SK-N-SH treated with all-trans-retinoic acid at 6 μM for 48 hours (cell line): ENCODE measurements at regions not wholly inside any gene's neighbourhood (a gene's known extent, or its start where the extent isn't known, plus 50 kb on each side); places are given as distances from the start of the nearest gene placed in this dataset.

Experiments used
- ARNTL ChIP-seq: fragments of 450-650 bp; formaldehyde crosslinking; IDR thresholded peaks from 2 replicates; pipeline ENCODE4 v1.5.0; 2020; ENCODE audit warnings: low read depth, mild to moderate bottlenecking, moderate library complexity, borderline replicate concordance
- CSDC2 ChIP-seq: fragments of 250-450 bp; sonication (Bioruptor Pico); IDR thresholded peaks from 2 replicates; pipeline ENCODE4 v1.5.0; 2020; ENCODE audit warnings: mild to moderate bottlenecking, moderate library complexity
- CSRNP3 ChIP-seq: fragments of 250-450 bp; sonication (Bioruptor Pico); IDR thresholded peaks from 2 replicates; pipeline ENCODE4 v1.5.1; 2021; ENCODE audit warnings: mild to moderate bottlenecking, moderate library complexity
- ESRRG ChIP-seq: fragments of 250-450 bp; sonication (Bioruptor Pico); IDR thresholded peaks from 2 replicates; pipeline ENCODE4 v1.6.1; 2021; ENCODE audit warnings: mild to moderate bottlenecking
- ISL1 ChIP-seq: fragments of 250-450 bp; sonication (Bioruptor Pico); IDR thresholded peaks from 2 replicates; pipeline ENCODE4 v2.1.2; 2022; ENCODE audit warnings: mild to moderate bottlenecking, moderate library complexity
- PATZ1 ChIP-seq: fragments of 250-450 bp; sonication (Bioruptor Pico); IDR thresholded peaks from 2 replicates; pipeline ENCODE4 v1.8.0; 2020; ENCODE audit warnings: mild to moderate bottlenecking, moderate library complexity, borderline replicate concordance
- POU6F1 ChIP-seq: fragments of 250-450 bp; sonication (Bioruptor Pico); IDR thresholded peaks from 2 replicates; pipeline ENCODE4 v1.8.0; 2021; ENCODE audit warnings: low read depth, mild to moderate bottlenecking, moderate library complexity, borderline replicate concordance
- PPARA ChIP-seq: fragments of 250-450 bp; sonication (Bioruptor Pico); IDR thresholded peaks from 2 replicates; pipeline ENCODE4 v1.5.0; 2020; ENCODE audit warnings: mild to moderate bottlenecking, borderline replicate concordance
- TOX ChIP-seq: fragments of 250-450 bp; sonication (Bioruptor Pico); IDR thresholded peaks from 2 replicates; pipeline ENCODE4 v1.8.0; 2021; ENCODE audit warnings: mild to moderate bottlenecking, moderate library complexity, borderline replicate concordance
- ZC3H10 ChIP-seq: fragments of 250-450 bp; sonication (Bioruptor Pico); IDR thresholded peaks from 2 replicates; pipeline ENCODE4 v1.5.1; 2021; ENCODE audit warnings: mild to moderate bottlenecking, moderate library complexity
- ZFP3 ChIP-seq: fragments of 250-450 bp; sonication (Bioruptor Pico); IDR thresholded peaks from 2 replicates; pipeline ENCODE4 v1.5.0; 2020; ENCODE audit warnings: mild to moderate bottlenecking, moderate library complexity
- ZFP30 ChIP-seq: fragments of 450-650 bp; formaldehyde crosslinking; IDR thresholded peaks from 2 replicates; pipeline ENCODE4 v1.5.0; 2022; ENCODE audit warnings: mild to moderate bottlenecking, moderate library complexity
- ZNF565 ChIP-seq: fragments of 450-650 bp; formaldehyde crosslinking; conservative IDR thresholded peaks from 2 replicates; pipeline ENCODE4 v1.5.0; 2020; ENCODE audit warnings: low read depth, mild to moderate bottlenecking, moderate library complexity
- TF ChIP-seq, protein P1 (sequence below): fragments of 250-450 bp; sonication (Bioruptor Pico); IDR thresholded peaks from 2 replicates; pipeline ENCODE4 v1.5.1; 2020; ENCODE audit warnings: low read depth, mild to moderate bottlenecking, moderate library complexity

DNA sequence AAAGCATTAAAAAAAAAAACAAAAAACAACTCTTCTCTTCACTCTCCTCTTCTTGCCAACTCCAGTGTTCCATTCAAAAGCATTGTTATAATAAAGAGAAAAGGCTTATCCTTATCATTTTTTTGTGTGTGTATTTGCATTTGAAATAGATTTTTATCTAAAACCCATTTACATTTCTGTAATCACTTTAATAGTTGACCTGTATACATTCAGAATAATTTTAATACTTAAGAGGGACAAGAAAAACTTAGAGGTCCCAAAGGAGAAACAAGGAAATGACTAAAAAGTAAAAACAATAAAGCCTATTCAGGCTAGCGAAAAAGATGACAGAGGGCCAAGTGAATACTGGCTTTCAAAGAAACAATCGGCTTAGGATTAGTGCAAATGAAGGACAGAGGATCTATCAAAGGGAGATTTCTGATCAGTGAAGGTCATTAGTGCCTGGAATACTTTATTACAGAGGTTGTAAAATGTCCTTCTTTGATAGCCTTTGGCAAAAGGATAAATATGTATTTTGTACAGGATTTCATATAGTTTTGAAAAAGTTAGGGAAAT is 808.3 kb downstream of the RPA4 start:
- no peak for TF ChIP-seq ZFP3
- no peak for TF ChIP-seq ZC3H10 (CRISPR knock-in tag)
- TF ChIP-seq, protein P1, sequence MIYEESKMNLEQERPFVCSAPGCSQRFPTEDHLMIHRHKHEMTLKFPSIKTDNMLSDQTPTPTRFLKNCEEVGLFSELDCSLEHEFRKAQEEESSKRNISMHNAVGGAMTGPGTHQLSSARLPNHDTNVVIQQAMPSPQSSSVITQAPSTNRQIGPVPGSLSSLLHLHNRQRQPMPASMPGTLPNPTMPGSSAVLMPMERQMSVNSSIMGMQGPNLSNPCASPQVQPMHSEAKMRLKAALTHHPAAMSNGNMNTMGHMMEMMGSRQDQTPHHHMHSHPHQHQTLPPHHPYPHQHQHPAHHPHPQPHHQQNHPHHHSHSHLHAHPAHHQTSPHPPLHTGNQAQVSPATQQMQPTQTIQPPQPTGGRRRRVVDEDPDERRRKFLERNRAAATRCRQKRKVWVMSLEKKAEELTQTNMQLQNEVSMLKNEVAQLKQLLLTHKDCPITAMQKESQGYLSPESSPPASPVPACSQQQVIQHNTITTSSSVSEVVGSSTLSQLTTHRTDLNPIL (CRISPR knock-in tag), result no peak
- no peak for TF ChIP-seq ISL1 (CRISPR knock-in tag)
- TF ChIP-seq POU6F1 (CRISPR knock-in tag), result no peak
- no peak for TF ChIP-seq TOX (CRISPR knock-in tag)
- TF ChIP-seq ZFP30 (CRISPR knock-in tag), result no peak
- no peak for TF ChIP-seq ARNTL
- TF ChIP-seq PATZ1 (CRISPR knock-in tag), result no peak
- TF ChIP-seq PPARA, result no peak
- TF ChIP-seq CSRNP3, result no peak
- no peak for TF ChIP-seq CSDC2 (CRISPR knock-in tag)
- TF ChIP-seq ZNF565 (CRISPR knock-in tag), result no peak
- no peak for TF ChIP-seq ESRRG (CRISPR knock-in tag)
